ENCODE measurements at regions not wholly inside any gene's neighbourhood (a gene's known extent, or its start where the extent isn't known, plus 50 kb on each side); places are given as distances from the start of the nearest gene placed in this dataset.

DNA sequence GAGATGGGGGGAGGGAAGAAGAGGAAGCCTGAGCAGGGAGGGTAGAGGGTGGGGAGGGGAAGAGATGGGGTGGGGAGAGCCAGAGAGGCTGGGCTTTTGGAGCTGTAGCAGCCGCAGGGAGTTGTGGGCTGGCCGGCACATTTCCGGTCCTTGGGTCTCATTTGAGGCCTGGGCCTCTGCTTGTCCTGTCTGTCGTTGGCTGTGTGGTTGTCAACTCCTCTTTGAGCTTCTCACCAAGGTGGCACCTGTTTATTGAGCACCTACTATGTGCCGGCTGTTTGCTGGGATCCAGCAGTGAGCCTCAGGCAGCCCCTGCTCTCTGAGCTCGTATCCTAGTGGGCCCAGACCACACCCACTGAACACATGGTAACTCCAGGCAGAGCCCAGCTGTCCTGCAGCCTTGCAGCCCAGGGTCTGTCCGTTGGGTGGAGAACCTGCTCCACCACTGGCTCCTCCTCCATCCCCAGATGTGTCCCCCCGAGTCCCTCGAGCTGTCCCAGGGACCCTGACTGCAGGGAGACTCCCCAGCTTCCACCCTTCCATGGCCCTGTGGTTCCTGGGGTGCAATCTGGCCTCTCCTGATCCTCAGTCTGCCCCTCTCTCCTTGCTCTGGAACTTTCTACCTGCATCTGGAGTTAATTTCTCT lies 164.9 kb downstream of the IRF8 start:
- intact Hi-C loops (cut with micrococcal nuclease) (no loop called here), dilution Hi-C loops (cut with MboI; ENCODE audit: extremely low pct_ligation_motif_present, low sequenced_read_pairs) (no loop called here)
- no TSS peak for BruUV-seq (replicated peaks)
- no peak for FAIRE-seq
- no peak overlapping the region for H3K4me3 ChIP-seq (replicated peaks in 1 of 3; ENCODE audit: insufficient read depth in 1 of 3, low read depth in 1 of 3, low read length in 3 of 3)
- H3K4me2 ChIP-seq (ENCODE audit: insufficient read depth, low read length), result no peak overlapping the region
- no peaks in the 10 kb centered on the region for H3K79me2 ChIP-seq (ENCODE audit: control insufficient read depth, insufficient read depth, low read length)
- TF ChIP-seq JUN (IDR thresholded peaks at IDR 0.05; ENCODE audit: borderline replicate concordance, insufficient read depth, insufficient read length, low read depth), result no peak
- TF ChIP-seq MYC (IDR thresholded peaks at IDR 0.05; ENCODE audit: low read depth, low read length), result no peak
- TF ChIP-seq, protein P1, sequence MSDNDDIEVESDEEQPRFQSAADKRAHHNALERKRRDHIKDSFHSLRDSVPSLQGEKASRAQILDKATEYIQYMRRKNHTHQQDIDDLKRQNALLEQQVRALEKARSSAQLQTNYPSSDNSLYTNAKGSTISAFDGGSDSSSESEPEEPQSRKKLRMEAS (IDR thresholded peaks at IDR 0.05; ENCODE audit: insufficient read depth, insufficient read length), result no peak
- no peak for TF ChIP-seq FOS (IDR thresholded peaks at IDR 0.05; ENCODE audit: borderline replicate concordance, insufficient read depth, low read length)
- H3K9me1 ChIP-seq (replicated peaks; ENCODE audit: control insufficient read depth, extremely low read depth, insufficient read depth, low read length), result no peaks in the 10 kb centered on the region
- peaks cover 0 to 2% of the 10 kb centered on the region in 2 experiments for H3K27me3 ChIP-seq (ENCODE audit: control insufficient read depth in 2 of 2, insufficient read depth in 2 of 2, low read length in 2 of 2)
- no peak for DNase-seq (ENCODE audit: low read depth, low spot score)
- no peak overlapping the region for H3K9ac ChIP-seq (replicated peaks; ENCODE audit: extremely low read depth, insufficient read depth, low read length)
- ChIA-PET CTCF (interaction anchor here (1.3 to 1.8 kb wide), 4 partner anchors 11 to 454 kb away, joined by 3 to 5 read pairs (median 4); no protein-coding TSS in a partner anchor), POLR2A (no interaction called here)
- no peak overlapping the region for H2AFZ ChIP-seq (ENCODE audit: low read depth, low read length)
- no peaks in the 10 kb centered on the region for H3K9me3 ChIP-seq (replicated peaks; ENCODE audit: control insufficient read depth, insufficient read depth, low read length)
- no peaks in the 10 kb centered on the region for H3K4me1 ChIP-seq (ENCODE audit: control insufficient read depth, extremely low read depth, insufficient read depth, low read length)
- H4K20me1 ChIP-seq (replicated peaks; ENCODE audit: control insufficient read depth, extremely low read depth, insufficient read depth, low read length), result no peaks in the 10 kb centered on the region
- H3K36me3 ChIP-seq (ENCODE audit: control insufficient read depth in 2 of 2, extremely low read depth in 1 of 2, insufficient read depth in 2 of 2, low read length in 2 of 2), result no peaks in the 10 kb centered on the region
- H3K27ac ChIP-seq (ENCODE audit: insufficient read depth, low read depth, low read length), result no peak overlapping the region

DNA sequence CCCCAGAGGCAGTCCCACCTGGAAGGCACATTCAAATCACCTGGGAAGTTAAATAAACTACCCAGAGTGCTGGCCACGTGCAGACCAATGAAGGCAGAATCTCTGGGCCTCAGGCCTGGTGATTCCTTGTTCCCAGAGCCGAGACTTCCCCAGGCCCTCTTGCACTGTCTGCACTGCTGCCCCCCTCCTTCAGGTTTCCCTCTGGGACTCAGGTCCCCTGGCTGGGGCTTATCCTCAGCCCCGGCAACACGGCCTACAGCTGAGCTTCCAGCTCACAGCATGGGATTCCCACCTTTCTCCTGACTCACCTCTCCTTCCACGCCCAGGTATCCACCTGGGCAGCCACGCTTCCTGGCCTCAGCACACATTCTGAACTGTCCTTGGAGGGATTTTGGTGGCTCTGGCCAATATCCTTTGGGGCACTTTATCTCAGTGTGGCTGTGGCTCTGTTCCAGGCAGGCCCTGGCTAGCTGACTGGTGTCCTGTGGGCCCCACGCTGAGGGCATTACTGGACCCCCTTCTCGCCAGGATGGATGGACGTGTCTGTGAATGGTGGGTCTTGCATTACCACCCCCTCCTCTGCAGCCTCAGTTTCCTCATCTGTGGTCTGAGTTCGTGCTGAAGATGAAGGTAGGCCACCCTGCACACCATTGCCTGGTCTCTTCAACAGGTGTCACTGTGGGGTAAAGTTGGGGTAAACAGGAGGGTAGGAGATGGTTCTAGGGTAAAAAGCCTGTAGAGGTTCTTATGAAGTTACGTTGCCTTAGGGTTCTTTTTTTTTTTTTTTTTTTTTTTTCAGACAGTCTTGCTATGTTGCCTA lies 165.7 kb downstream of the IRF8 start:
- H2AFZ ChIP-seq (ENCODE audit: low read depth, low read length), result no peak overlapping the region
- FAIRE-seq (no peak), DNase-seq (ENCODE audit: low read depth, low spot score) (no peak)
- no peaks in the 10 kb centered on the region for H3K4me1 ChIP-seq (ENCODE audit: control insufficient read depth, extremely low read depth, insufficient read depth, low read length)
- TF ChIP-seq, protein P2, sequence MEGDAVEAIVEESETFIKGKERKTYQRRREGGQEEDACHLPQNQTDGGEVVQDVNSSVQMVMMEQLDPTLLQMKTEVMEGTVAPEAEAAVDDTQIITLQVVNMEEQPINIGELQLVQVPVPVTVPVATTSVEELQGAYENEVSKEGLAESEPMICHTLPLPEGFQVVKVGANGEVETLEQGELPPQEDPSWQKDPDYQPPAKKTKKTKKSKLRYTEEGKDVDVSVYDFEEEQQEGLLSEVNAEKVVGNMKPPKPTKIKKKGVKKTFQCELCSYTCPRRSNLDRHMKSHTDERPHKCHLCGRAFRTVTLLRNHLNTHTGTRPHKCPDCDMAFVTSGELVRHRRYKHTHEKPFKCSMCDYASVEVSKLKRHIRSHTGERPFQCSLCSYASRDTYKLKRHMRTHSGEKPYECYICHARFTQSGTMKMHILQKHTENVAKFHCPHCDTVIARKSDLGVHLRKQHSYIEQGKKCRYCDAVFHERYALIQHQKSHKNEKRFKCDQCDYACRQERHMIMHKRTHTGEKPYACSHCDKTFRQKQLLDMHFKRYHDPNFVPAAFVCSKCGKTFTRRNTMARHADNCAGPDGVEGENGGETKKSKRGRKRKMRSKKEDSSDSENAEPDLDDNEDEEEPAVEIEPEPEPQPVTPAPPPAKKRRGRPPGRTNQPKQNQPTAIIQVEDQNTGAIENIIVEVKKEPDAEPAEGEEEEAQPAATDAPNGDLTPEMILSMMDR (IDR thresholded peaks at IDR 0.05; ENCODE audit: extremely low read depth in 1 of 2, insufficient read depth in 1 of 2, low read depth in 1 of 2, low read length in 2 of 2), result no peak
- no peak for TF ChIP-seq EZH2 (IDR thresholded peaks at IDR 0.05; ENCODE audit: borderline replicate concordance, low read depth, low read length, severe bottlenecking)
- no peak for TF ChIP-seq GATA2 (IDR thresholded peaks at IDR 0.05; ENCODE audit: insufficient read depth, insufficient read length, low read depth, low read length)
- TF ChIP-seq FOS (IDR thresholded peaks at IDR 0.05; ENCODE audit: borderline replicate concordance, insufficient read depth, low read length), result no peak
- TF ChIP-seq, protein P1 (IDR thresholded peaks at IDR 0.05; ENCODE audit: insufficient read depth, insufficient read length), result no peak
- TF ChIP-seq MYC (IDR thresholded peaks at IDR 0.05; ENCODE audit: low read depth, low read length), result no peak
- no peak for TF ChIP-seq POLR2A (IDR thresholded peaks at IDR 0.05; ENCODE audit: low read depth, low read length)
- no peak for TF ChIP-seq JUN (IDR thresholded peaks at IDR 0.05; ENCODE audit: borderline replicate concordance, insufficient read depth, insufficient read length, low read depth)
- no peak for TF ChIP-seq POLR2AphosphoS5 (IDR thresholded peaks at IDR 0.05; ENCODE audit: insufficient read depth, low read depth, low read length)
- H3K4me3 ChIP-seq (replicated peaks in 1 of 3; ENCODE audit: insufficient read depth in 1 of 3, low read depth in 1 of 3, low read length in 3 of 3), result no peak overlapping the region
- CTCF ChIA-PET, result interaction anchor here (1.3 to 1.8 kb wide), 4 partner anchors 10 to 453 kb away, joined by 3 to 5 read pairs (median 4); no protein-coding TSS in a partner anchor
- dilution Hi-C loops (cut with MboI; ENCODE audit: extremely low pct_ligation_motif_present, low sequenced_read_pairs) (no loop called here), intact Hi-C loops (cut with micrococcal nuclease) (no loop called here)
- BruUV-seq (replicated peaks), result no TSS peak
- no peaks in the 10 kb centered on the region for H3K79me2 ChIP-seq (ENCODE audit: control insufficient read depth, insufficient read depth, low read length)
- no peak overlapping the region for H3K9ac ChIP-seq (replicated peaks; ENCODE audit: extremely low read depth, insufficient read depth, low read length)
- no peak overlapping the region for H3K27ac ChIP-seq (ENCODE audit: insufficient read depth, low read depth, low read length)
- no peaks in the 10 kb centered on the region for H3K27me3 ChIP-seq (ENCODE audit: control insufficient read depth in 2 of 2, insufficient read depth in 2 of 2, low read length in 2 of 2)
- no peaks in the 10 kb centered on the region for H4K20me1 ChIP-seq (replicated peaks; ENCODE audit: control insufficient read depth, extremely low read depth, insufficient read depth, low read length)
- no peak overlapping the region for H3K4me2 ChIP-seq (ENCODE audit: insufficient read depth, low read length)
- H3K9me1 ChIP-seq (replicated peaks; ENCODE audit: control insufficient read depth, extremely low read depth, insufficient read depth, low read length), result no peaks in the 10 kb centered on the region
- no peaks in the 10 kb centered on the region for H3K36me3 ChIP-seq (ENCODE audit: control insufficient read depth in 2 of 2, extremely low read depth in 1 of 2, insufficient read depth in 2 of 2, low read length in 2 of 2)
- H3K9me3 ChIP-seq (replicated peaks; ENCODE audit: control insufficient read depth, insufficient read depth, low read length), result no peaks in the 10 kb centered on the region
- POLR2A ChIA-PET, result no interaction called here

Measured in endothelial cell of umbilical vein (primary cell).